Neural cell (in vitro differentiated cells): ENCODE measurements at regions not wholly inside any gene's neighbourhood (a gene's known extent, or its start where the extent isn't known, plus 50 kb on each side); places are given as distances from the start of the nearest gene placed in this dataset.

Experiments
- H2AFZ ChIP-seq: fragments of 200-600, 300-800 bp; sonication (generic), shearing (Covaris generic); 2 replicates; pipeline ENCODE4 v1.6.0; 2014; ENCODE audit warnings: low read depth, mild to moderate bottlenecking, antibody characterized with exemption, low read length, moderate library complexity
- H3F3A ChIP-seq: fragments of 200-600 bp; shearing (Covaris generic); 2 replicates; pipeline ENCODE4 v1.6.1; 2016; ENCODE audit warnings: mild to moderate bottlenecking, moderate library complexity, mixed read lengths, antibody characterized with exemption, low read length; ENCODE audit not compliant: insufficient read depth, poor library complexity, severe bottlenecking
- H3K27ac ChIP-seq: fragments of 200-600, 300-800 bp; sonication (generic), shearing (Covaris generic); 2 replicates; pipeline ENCODE4 v1.5.1; 2014; ENCODE audit warnings: mild to moderate bottlenecking, low read length, moderate library complexity
- H3K27me3 ChIP-seq: fragments of 300-800, 200-600 bp; sonication (generic), shearing (Covaris generic); 2 replicates; pipeline ENCODE4 v1.6.0; 2014; ENCODE audit warnings: mild to moderate bottlenecking, low read depth, low read length, moderate library complexity; ENCODE audit not compliant: insufficient read depth
- H3K36me3 ChIP-seq: fragments of 300-800, 200-600 bp; sonication (generic), shearing (Covaris generic); 2 replicates; pipeline ENCODE4 v1.5.1; 2014; ENCODE audit warnings: mild to moderate bottlenecking, antibody characterized with exemption, low read length, moderate library complexity; ENCODE audit not compliant: insufficient read depth
- H3K4me2 ChIP-seq: fragments of 300-800, 200-600 bp; sonication (generic), shearing (Covaris generic); 2 replicates; pipeline ENCODE4 v1.6.0; 2014; ENCODE audit warnings: mild to moderate bottlenecking, low read length
- H3K4me3 ChIP-seq: fragments of 300-800, 200-600 bp; sonication (generic), shearing (Covaris generic); 2 replicates; pipeline ENCODE4 v1.5.1; 2014; ENCODE audit warnings: mild to moderate bottlenecking, low read length, moderate library complexity
- H3K79me2 ChIP-seq: fragments of 200-600 bp; shearing (Covaris generic); replicated peaks from 2 replicates; pipeline ENCODE4 v1.6.0; 2014; ENCODE audit warnings: mild to moderate bottlenecking, low read length, moderate library complexity; ENCODE audit not compliant: insufficient read depth
- H3K9ac ChIP-seq: fragments of 300-800, 200-600 bp; sonication (generic), shearing (Covaris generic); 2 replicates; pipeline ENCODE4 v1.6.1; 2016; ENCODE audit warnings: mild to moderate bottlenecking, low read length, mixed read lengths
- H3K9me2 ChIP-seq: fragments of 200-600 bp; shearing (Covaris generic); 2 replicates; pipeline ENCODE4 v1.6.1; 2016; ENCODE audit warnings: mild to moderate bottlenecking, low read length, mixed read lengths; ENCODE audit not compliant: insufficient read depth
- H3K9me3 ChIP-seq: fragments of 200-600, 300-800 bp; sonication (generic), shearing (Covaris generic); 2 replicates; pipeline ENCODE4 v1.6.1; 2016; ENCODE audit warnings: mild to moderate bottlenecking, mixed run types, low read length, moderate library complexity, mixed read lengths
- H4K20me1 ChIP-seq: fragments of 200-600 bp; shearing (Covaris generic); 2 replicates; pipeline ENCODE4 v1.6.1; 2016; ENCODE audit warnings: mild to moderate bottlenecking, mixed run types; ENCODE audit not compliant: insufficient read depth
- EP300 ChIP-seq: fragments of 450-650 bp; conservative IDR thresholded peaks from 2 replicates; pipeline ENCODE4 v1.6.1; 2014; ENCODE audit warnings: antibody characterized with exemption, mild to moderate bottlenecking, moderate library complexity; ENCODE audit not compliant: poor library complexity, severe bottlenecking
- EZH2 ChIP-seq: fragments of 200-600, 300-800 bp; shearing (Covaris generic), sonication (generic); IDR thresholded peaks from 2 replicates; pipeline ENCODE4 v1.6.1; 2014; ENCODE audit warnings: antibody characterized with exemption, low read length, borderline replicate concordance, mild to moderate bottlenecking; ENCODE audit not compliant: insufficient read depth, poor library complexity, severe bottlenecking
- MXI1 ChIP-seq: fragments of 450-650 bp; conservative IDR thresholded peaks from 2 replicates; pipeline ENCODE4 v1.6.1; 2014; ENCODE audit warnings: antibody characterized with exemption, mild to moderate bottlenecking; ENCODE audit not compliant: poor library complexity, severe bottlenecking
- POLR2AphosphoS5 ChIP-seq: IDR thresholded peaks from 2 replicates; pipeline ENCODE4 v1.6.1; 2012
- RAD21 ChIP-seq: fragments of 450-650 bp; conservative IDR thresholded peaks from 2 replicates; pipeline ENCODE4 v1.6.1; 2014; ENCODE audit warnings: antibody characterized with exemption, mild to moderate bottlenecking, moderate library complexity
- SMC3 ChIP-seq: fragments of 450-650 bp; conservative IDR thresholded peaks from 2 replicates; pipeline ENCODE4 v1.6.1; 2014; ENCODE audit warnings: antibody characterized with exemption, mild to moderate bottlenecking, moderate library complexity; ENCODE audit not compliant: poor library complexity
- TAF1 ChIP-seq: IDR thresholded peaks from 2 replicates; pipeline ENCODE4 v1.6.1; 2012; ENCODE audit warnings: low read depth
- TF ChIP-seq, protein P1 (sequence below): IDR thresholded peaks from 2 replicates; pipeline ENCODE4 v1.6.1; 2012; ENCODE audit warnings: borderline replicate concordance
- TF ChIP-seq, protein P2 (sequence below): fragments of 450-650 bp; IDR thresholded peaks from 2 replicates; pipeline ENCODE4 v1.5.1; 2014; ENCODE audit warnings: antibody characterized with exemption, mild to moderate bottlenecking, moderate library complexity; ENCODE audit not compliant: poor library complexity, severe bottlenecking

- H3K9me2 ChIP-seq: no peaks in the 10 kb centered on the region
These were observed 76.1 kb downstream of the SLIT2 start for GRCh38 chr4:20327808-20328207.

DNA sequence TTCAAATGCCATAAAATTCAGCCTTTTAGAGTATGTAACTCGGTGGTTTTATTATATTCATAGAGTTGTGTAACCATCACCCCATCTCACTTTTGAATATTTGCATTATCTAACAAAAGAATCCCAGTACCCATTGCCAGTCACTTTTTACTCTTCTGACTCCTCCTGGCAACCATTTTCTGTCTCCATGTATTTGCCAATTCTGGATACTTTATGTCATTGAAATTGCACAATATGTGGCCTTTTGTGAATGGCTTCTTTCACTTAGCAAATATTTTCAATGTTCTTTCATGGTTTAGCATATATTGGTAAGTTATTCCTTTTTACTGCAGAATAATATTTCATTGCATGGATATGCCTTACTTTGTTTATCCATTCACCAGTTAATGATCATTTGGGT is 79.9 kb downstream of the SLIT2 start:
- no peak overlapping the region for H3K9ac ChIP-seq
- H3K4me3 ChIP-seq: no peak overlapping the region
- H3K9me3 ChIP-seq: no peaks in the 10 kb centered on the region
- H2AFZ ChIP-seq: no peak overlapping the region
- H3K27ac ChIP-seq: no peak overlapping the region
- no peak overlapping the region for H3K4me2 ChIP-seq
- no peaks in the 10 kb centered on the region for H3K27me3 ChIP-seq
- H3K36me3 ChIP-seq: no peaks in the 10 kb centered on the region
- no peaks in the 10 kb centered on the region for H3K9me2 ChIP-seq
- H3K79me2 ChIP-seq: peaks cover 5% of the 10 kb centered on the region
- TF ChIP-seq EP300 (no peak), SMC3 (no peak), MXI1 (no peak), RAD21 (no peak), TAF1 (no peak), EZH2 (no peak), POLR2AphosphoS5 (no peak)
- TF ChIP-seq, protein P1, sequence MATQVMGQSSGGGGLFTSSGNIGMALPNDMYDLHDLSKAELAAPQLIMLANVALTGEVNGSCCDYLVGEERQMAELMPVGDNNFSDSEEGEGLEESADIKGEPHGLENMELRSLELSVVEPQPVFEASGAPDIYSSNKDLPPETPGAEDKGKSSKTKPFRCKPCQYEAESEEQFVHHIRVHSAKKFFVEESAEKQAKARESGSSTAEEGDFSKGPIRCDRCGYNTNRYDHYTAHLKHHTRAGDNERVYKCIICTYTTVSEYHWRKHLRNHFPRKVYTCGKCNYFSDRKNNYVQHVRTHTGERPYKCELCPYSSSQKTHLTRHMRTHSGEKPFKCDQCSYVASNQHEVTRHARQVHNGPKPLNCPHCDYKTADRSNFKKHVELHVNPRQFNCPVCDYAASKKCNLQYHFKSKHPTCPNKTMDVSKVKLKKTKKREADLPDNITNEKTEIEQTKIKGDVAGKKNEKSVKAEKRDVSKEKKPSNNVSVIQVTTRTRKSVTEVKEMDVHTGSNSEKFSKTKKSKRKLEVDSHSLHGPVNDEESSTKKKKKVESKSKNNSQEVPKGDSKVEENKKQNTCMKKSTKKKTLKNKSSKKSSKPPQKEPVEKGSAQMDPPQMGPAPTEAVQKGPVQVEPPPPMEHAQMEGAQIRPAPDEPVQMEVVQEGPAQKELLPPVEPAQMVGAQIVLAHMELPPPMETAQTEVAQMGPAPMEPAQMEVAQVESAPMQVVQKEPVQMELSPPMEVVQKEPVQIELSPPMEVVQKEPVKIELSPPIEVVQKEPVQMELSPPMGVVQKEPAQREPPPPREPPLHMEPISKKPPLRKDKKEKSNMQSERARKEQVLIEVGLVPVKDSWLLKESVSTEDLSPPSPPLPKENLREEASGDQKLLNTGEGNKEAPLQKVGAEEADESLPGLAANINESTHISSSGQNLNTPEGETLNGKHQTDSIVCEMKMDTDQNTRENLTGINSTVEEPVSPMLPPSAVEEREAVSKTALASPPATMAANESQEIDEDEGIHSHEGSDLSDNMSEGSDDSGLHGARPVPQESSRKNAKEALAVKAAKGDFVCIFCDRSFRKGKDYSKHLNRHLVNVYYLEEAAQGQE: no peak
- TF ChIP-seq, protein P2, sequence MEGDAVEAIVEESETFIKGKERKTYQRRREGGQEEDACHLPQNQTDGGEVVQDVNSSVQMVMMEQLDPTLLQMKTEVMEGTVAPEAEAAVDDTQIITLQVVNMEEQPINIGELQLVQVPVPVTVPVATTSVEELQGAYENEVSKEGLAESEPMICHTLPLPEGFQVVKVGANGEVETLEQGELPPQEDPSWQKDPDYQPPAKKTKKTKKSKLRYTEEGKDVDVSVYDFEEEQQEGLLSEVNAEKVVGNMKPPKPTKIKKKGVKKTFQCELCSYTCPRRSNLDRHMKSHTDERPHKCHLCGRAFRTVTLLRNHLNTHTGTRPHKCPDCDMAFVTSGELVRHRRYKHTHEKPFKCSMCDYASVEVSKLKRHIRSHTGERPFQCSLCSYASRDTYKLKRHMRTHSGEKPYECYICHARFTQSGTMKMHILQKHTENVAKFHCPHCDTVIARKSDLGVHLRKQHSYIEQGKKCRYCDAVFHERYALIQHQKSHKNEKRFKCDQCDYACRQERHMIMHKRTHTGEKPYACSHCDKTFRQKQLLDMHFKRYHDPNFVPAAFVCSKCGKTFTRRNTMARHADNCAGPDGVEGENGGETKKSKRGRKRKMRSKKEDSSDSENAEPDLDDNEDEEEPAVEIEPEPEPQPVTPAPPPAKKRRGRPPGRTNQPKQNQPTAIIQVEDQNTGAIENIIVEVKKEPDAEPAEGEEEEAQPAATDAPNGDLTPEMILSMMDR: no peak
- H4K20me1 ChIP-seq: no peaks in the 10 kb centered on the region
- H3F3A ChIP-seq: no peaks in the 10 kb centered on the region

More at GRCh38 chr4:20327808-20328207, 76.1 kb downstream of the SLIT2 start:
- no peak overlapping the region for H2AFZ ChIP-seq
- H3K79me2 ChIP-seq: peaks cover 5% of the 10 kb centered on the region
- H3K4me2 ChIP-seq: no peak overlapping the region
- no peaks in the 10 kb centered on the region for H3K36me3 ChIP-seq
- H3K27me3 ChIP-seq: no peaks in the 10 kb centered on the region
- H3K9me3 ChIP-seq: no peaks in the 10 kb centered on the region
- no peak overlapping the region for H3K27ac ChIP-seq
- TF ChIP-seq RAD21: no peak
- TF ChIP-seq, protein P1: no peak
- H3K9ac ChIP-seq: no peak overlapping the region
- no peaks in the 10 kb centered on the region for H4K20me1 ChIP-seq
- H3F3A ChIP-seq: no peaks in the 10 kb centered on the region
- H3K4me3 ChIP-seq: no peak overlapping the region
